HG03565 (cell line): ENCODE measurements at regions not wholly inside any gene's neighbourhood (a gene's known extent, or its start where the extent isn't known, plus 50 kb on each side); places are given as distances from the start of the nearest gene placed in this dataset.

ENCODE experiments used
- ATAC-seq: cut with Tn5 transposase; IDR thresholded peaks from one replicate; pipeline ENCODE4 v1.9.1; 2021; ENCODE audit warnings: mild to moderate bottlenecking, moderate library complexity; ENCODE audit not compliant: unreplicated experiment

GRCh38 chr19:31402529-31403316, 53.5 kb upstream of the TSHZ3 start:
- no peak for ATAC-seq

- no peak for ATAC-seq
Measured at GRCh38 chr19:31406106-31406505, 56.9 kb upstream of the TSHZ3 start.

- ATAC-seq = no peak
Measured at GRCh38 chr19:31408460-31409124, 59.4 kb upstream of the TSHZ3 start.

- no peak for ATAC-seq
Measured at GRCh38 chr19:31413353-31413752, 64.1 kb upstream of the TSHZ3 start.

GRCh38 chr19:31415322-31415721, 66.1 kb upstream of the TSHZ3 start:
- ATAC-seq = no peak

- no peak for ATAC-seq
Measured at GRCh38 chr19:31416548-31416947, 67.3 kb upstream of the TSHZ3 start.

- ATAC-seq = no peak
Measured at GRCh38 chr19:31418055-31418454, 68.8 kb upstream of the TSHZ3 start.

GRCh38 chr19:31418692-31419430, 69.6 kb upstream of the TSHZ3 start:
- no peak for ATAC-seq

- ATAC-seq = no peak
Measured at GRCh38 chr19:31419871-31420445, 70.7 kb upstream of the TSHZ3 start.

- ATAC-seq = no peak
Measured at GRCh38 chr19:31421082-31421481, 71.8 kb upstream of the TSHZ3 start.

- no peak for ATAC-seq
Measured at GRCh38 chr19:31421856-31422255, 72.6 kb upstream of the TSHZ3 start.

- no peak for ATAC-seq
Measured at GRCh38 chr19:31423896-31424295, 74.7 kb upstream of the TSHZ3 start.

- ATAC-seq = no peak
Measured at GRCh38 chr19:31424861-31425620, 75.8 kb upstream of the TSHZ3 start.

- no peak for ATAC-seq
Measured at GRCh38 chr19:31427857-31428256, 78.6 kb upstream of the TSHZ3 start.

GRCh38 chr19:31430381-31430780, 81.1 kb upstream of the TSHZ3 start:
- no peak for ATAC-seq

GRCh38 chr19:31432201-31432810, 83.1 kb upstream of the TSHZ3 start:
- ATAC-seq = no peak

GRCh38 chr19:31436121-31436776, 87.0 kb upstream of the TSHZ3 start:
- ATAC-seq = no peak

- no peak for ATAC-seq
Measured at GRCh38 chr19:31438401-31439269, 89.4 kb upstream of the TSHZ3 start.

GRCh38 chr19:31439270-31439573, 90.0 kb upstream of the TSHZ3 start:
- ATAC-seq = no peak
